Transverse colon (tissue), 4 donors: ENCODE measurements at regions not wholly inside any gene's neighbourhood (a gene's known extent, or its start where the extent isn't known, plus 50 kb on each side); places are given as distances from the start of the nearest gene placed in this dataset.

Experiments used
- DNase-seq: peaks from one replicate; pipeline ENCODE4 v3.0.0-alpha.2; 2019
- H3K27ac ChIP-seq, 4 donors: fragments of 200-600 bp; sonication (generic); 2 replicates each; pipeline ENCODE4 v1.5.1; 2016 to 2018; ENCODE audit warnings: inconsistent platforms in 4 of 4
- H3K27me3 ChIP-seq: fragments of 200-600 bp; sonication (generic); 2 replicates; pipeline ENCODE4 v1.5.1; 2017; ENCODE audit warnings: inconsistent platforms
- H3K36me3 ChIP-seq, 4 donors: fragments of 200-600 bp; sonication (generic); 2 replicates each; pipeline ENCODE4 v1.5.1; 2017 to 2019; ENCODE audit warnings: inconsistent platforms in 4 of 4
- H3K4me1 ChIP-seq, 4 donors: fragments of 200-600 bp; sonication (generic); 2 replicates each; pipeline ENCODE4 v1.5.1; 2017 to 2020; ENCODE audit warnings: inconsistent platforms in 4 of 4
- H3K4me3 ChIP-seq, 4 donors: fragments of 200-600 bp; sonication (generic); 1 replicate in 1 of 4; 2 replicates in 3 of 4; pipeline versions ENCODE4 v1.5.1 to v1.6.1; 2017 to 2019; ENCODE audit warnings: inconsistent platforms in 4 of 4
- H3K9me3 ChIP-seq, 2 donors: fragments of 200-600 bp; sonication (generic); 2 replicates each; pipeline ENCODE4 v1.5.1; 2017 to 2019; ENCODE audit warnings: inconsistent platforms in 2 of 2
- CTCF ChIP-seq, 5 experiments: fragments of 200-600 bp in 3 of 5; fragments of 450-650 bp in 2 of 5; sonication (generic) in 3 of 5; IDR thresholded peaks; 1 replicate in 2 of 5; 2 replicates in 3 of 5; pipeline ENCODE4 v1.5.1; 2016 to 2017; ENCODE audit warnings: antibody characterized with exemption in 5 of 5, inconsistent platforms in 3 of 5, mild to moderate bottlenecking in 2 of 5, moderate library complexity in 1 of 5
- EP300 ChIP-seq: sonication (generic); formaldehyde crosslinking; IDR thresholded peaks from one replicate; pipeline ENCODE4 v1.6.1; 2017; ENCODE audit warnings: antibody characterized with exemption, low read depth
- POLR2A ChIP-seq: fragments of 450-650 bp; IDR thresholded peaks from one replicate; pipeline ENCODE4 v1.6.1; 2016; ENCODE audit warnings: antibody characterized with exemption, mild to moderate bottlenecking, moderate library complexity
- POLR2AphosphoS5 ChIP-seq, 3 donors: sonication (generic); formaldehyde crosslinking; IDR thresholded peaks; one replicate each; pipeline ENCODE4 v1.6.1; 2016; ENCODE audit warnings: antibody characterized with exemption in 3 of 3
- WGBS, 2 donors: methylation state at CpG; one replicate each; pipeline ENCODE4 v1.1.5; 2018; ENCODE audit warnings: low coverage in 1 of 2; 5-methylcytosine and 5-hydroxymethylcytosine counted together
- in situ Hi-C, 4 donors: fragments of 200-750 bp; cut with MboI; loops; one replicate each; pipeline versions ENCODE4 v1.15.0 to v1.15.1; 2017; ENCODE audit warnings: low sequenced_read_pairs in 3 of 4, low pct_ligation_motif_present in 1 of 4, low pct_unique_long_range_greater_than_20kb in 1 of 4
- intact Hi-C: fragments of 100-400 bp; cut with DNase I; formaldehyde crosslinking; loops from one replicate; pipeline ENCODE4 v1.15.1; 2023; ENCODE audit warnings: low total_unique reads

- no peak overlapping the region for H3K4me3 ChIP-seq
- WGBS, 2 donors, result 42 to 53% methylated on average over 3 of the region's 3 CpGs
- H3K9me3 ChIP-seq, result peaks cover 11 to 21% of the 10 kb centered on the region in 2 donors
- H3K27me3 ChIP-seq, result no peaks in the 10 kb centered on the region
- no peak for DNase-seq
- no peak for TF ChIP-seq CTCF (IDR thresholded peaks at IDR 0.05)
- TF ChIP-seq POLR2A, result no peak
- in situ Hi-C loops, result no loop called here
- no peaks in the 10 kb centered on the region for H3K36me3 ChIP-seq
- H3K27ac ChIP-seq, result peak overlapping the region in 1 of 4 donors; percentile 45
- peaks cover 0 to 13% (median 0%) of the 10 kb centered on the region in 4 donors for H3K4me1 ChIP-seq
- intact Hi-C loops, result no loop called here
These were observed 950.6 kb upstream of the NUDT12 start for GRCh38 chr5:104513121-104513602.

GRCh38 chr5:104512063-104512825, 949.7 kb upstream of the NUDT12 start:
- in situ Hi-C loops, result no loop called here
- H3K27me3 ChIP-seq, result no peaks in the 10 kb centered on the region

GRCh38 chr5:104498281-104498680, 935.7 kb upstream of the NUDT12 start:
- no peaks in the 10 kb centered on the region for H3K27me3 ChIP-seq
- no peak overlapping the region for H3K27ac ChIP-seq
- no peaks in the 10 kb centered on the region for H3K9me3 ChIP-seq
- in situ Hi-C loops (no loop called here), intact Hi-C loops (no loop called here)
- no peak overlapping the region for H3K4me3 ChIP-seq
- no peaks in the 10 kb centered on the region for H3K36me3 ChIP-seq
- no peak for DNase-seq
- no peaks in the 10 kb centered on the region for H3K4me1 ChIP-seq
- 20 to 26% methylated on average over 1 of the region's 1 CpG for WGBS, 2 donors
- no peak for TF ChIP-seq CTCF (IDR thresholded peaks at IDR 0.05)

More at GRCh38 chr5:104512063-104512825, 949.7 kb upstream of the NUDT12 start:
- peaks cover 11 to 21% of the 10 kb centered on the region in 2 donors for H3K9me3 ChIP-seq
- 65 to 68% methylated on average over 4 of the region's 4 CpGs for WGBS, 2 donors
- intact Hi-C loops, result no loop called here
- peaks cover 0 to 13% (median 0%) of the 10 kb centered on the region in 4 donors for H3K4me1 ChIP-seq
- no peak for DNase-seq
- no peak overlapping the region for H3K4me3 ChIP-seq
- H3K27ac ChIP-seq, result no peak overlapping the region
- TF ChIP-seq EP300, result no peak
- TF ChIP-seq POLR2AphosphoS5 (IDR thresholded peaks at IDR 0.05), result no peak
- TF ChIP-seq POLR2A, result no peak
- no peak for TF ChIP-seq CTCF (IDR thresholded peaks at IDR 0.05)
- no peaks in the 10 kb centered on the region for H3K36me3 ChIP-seq

- H3K4me1 ChIP-seq, result no peaks in the 10 kb centered on the region
- DNase-seq, result no peak
- no peaks in the 10 kb centered on the region for H3K36me3 ChIP-seq
- no peaks in the 10 kb centered on the region for H3K9me3 ChIP-seq
- H3K27me3 ChIP-seq, result no peaks in the 10 kb centered on the region
- H3K4me3 ChIP-seq, result no peak overlapping the region
- H3K27ac ChIP-seq, result no peak overlapping the region
- in situ Hi-C loops (no loop called here), intact Hi-C loops (no loop called here)
- TF ChIP-seq POLR2AphosphoS5 (IDR thresholded peaks at IDR 0.05) (no peak), CTCF (IDR thresholded peaks at IDR 0.05) (no peak), EP300 (no peak), POLR2A (no peak)
- 49% methylated on average over 2 of the region's 2 CpGs for WGBS, 2 donors
These were observed 931.5 kb upstream of the NUDT12 start for GRCh38 chr5:104494083-104494482.
